ENCODE measurements at regions not wholly inside any gene's neighbourhood (a gene's known extent, or its start where the extent isn't known, plus 50 kb on each side); places are given as distances from the start of the nearest gene placed in this dataset.
"Not testable (repeated sequence)": the region's sequence is repeated elsewhere in the genome, so short reads cannot be mapped to it uniquely, and the experiment has no call there.

GRCh38 chr7:152501506-152501905 is 65.7 kb upstream of the KMT2C start:
- DNase-seq = no peak

DNA sequence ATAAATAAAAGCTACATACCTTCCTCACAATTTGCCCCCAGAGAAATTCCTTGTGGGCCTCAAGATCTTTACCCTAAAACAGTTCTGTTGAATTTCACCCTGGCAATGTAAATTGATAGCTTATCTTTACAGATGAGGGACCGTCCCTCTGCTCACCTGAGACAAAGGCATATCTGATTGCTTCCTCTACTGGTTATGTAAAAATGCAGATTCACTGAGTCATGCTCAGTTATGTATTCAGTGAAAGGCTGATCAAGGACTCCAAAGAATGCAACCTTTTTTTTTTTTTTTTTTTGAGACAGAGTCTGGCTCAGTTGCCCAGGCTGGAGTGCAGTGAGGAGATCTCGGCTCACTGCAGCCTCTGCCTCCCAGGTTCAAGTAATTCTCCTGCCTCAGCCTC is 64.2 kb upstream of the KMT2C start:
- DNase-seq = not testable (repeated sequence)

DNA sequence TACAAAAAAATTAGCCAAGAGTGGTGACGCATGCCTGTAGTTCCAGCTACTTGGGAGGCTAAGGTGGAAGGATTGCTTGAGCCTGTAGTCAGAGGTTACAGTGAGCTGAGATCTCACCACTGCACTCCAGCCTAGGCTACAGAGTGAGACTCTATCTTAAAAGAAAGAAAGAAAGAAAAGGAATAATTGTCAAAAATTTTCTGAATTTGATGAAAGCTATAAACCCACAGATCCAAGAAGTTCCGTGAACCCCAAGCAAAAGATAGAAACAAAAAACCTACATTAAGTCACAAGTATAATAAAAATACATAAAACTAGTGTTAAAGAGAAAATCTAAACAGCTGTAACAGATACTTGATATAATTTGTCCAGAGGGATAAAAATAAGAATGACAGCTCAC is 60.1 kb upstream of the KMT2C start:
- no peak for DNase-seq

DNA sequence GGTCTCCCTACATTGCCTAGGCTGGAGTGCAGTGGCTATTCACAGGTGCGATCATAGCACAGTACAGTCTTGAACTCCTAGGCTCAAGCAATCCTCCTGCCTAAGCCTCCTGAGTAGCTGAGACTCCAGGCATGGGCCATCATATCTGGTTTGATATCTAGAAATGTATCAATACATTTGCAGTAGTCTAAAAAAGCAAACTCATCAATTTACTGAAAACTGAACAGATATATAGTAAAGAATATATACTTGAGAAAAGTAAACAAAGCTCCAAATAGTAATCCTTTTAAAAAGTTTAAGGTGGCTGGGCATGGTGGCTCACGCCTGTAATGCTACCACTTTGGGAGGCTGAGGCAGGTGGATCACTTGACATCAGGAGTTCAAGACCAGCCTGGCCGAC is 57.1 kb upstream of the KMT2C start:
- no peak for DNase-seq

- DNase-seq = no peak
Observed at GRCh38 chr7:152489044-152489443, 53.2 kb upstream of the KMT2C start.

- no peak for DNase-seq
Observed at GRCh38 chr7:152486968-152487367, 51.2 kb upstream of the KMT2C start.

DNA sequence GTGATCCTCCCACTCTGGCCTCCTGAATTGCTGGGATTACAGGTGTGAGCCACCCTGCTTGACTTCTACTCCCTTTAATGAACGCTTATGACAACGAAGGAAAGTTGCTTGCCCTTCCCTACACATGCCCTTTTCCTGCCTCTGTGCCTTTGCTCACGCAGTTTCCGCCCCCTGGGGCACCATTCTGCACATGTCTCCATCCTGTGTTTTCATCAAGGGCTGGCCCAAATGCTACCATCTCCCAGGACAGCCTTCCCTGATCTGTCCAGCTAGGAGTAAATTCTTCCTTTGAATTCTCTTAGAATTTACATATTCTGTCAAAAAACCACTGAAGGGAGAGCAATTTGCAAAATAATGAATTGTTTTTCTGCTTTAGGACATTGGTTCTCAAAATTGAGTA is 50.0 kb upstream of the KMT2C start:
- no peak for DNase-seq

Data from HCEC 1CT (cell line).